Uterus (tissue), 3 donors: ENCODE measurements at regions not wholly inside any gene's neighbourhood (a gene's known extent, or its start where the extent isn't known, plus 50 kb on each side); places are given as distances from the start of the nearest gene placed in this dataset.

Source experiments
- DNase-seq, 2 donors: peaks; one replicate each; pipeline ENCODE4 v3.0.0-alpha.2; 2019 to 2020
- H3K27ac ChIP-seq, 2 donors: fragments of 200-600 bp; sonication (generic); 1 replicate in 1 of 2; 2 replicates in 1 of 2; pipeline ENCODE4 v1.5.1; 2016 to 2018
- H3K27me3 ChIP-seq, 2 donors: fragments of 200-600 bp; sonication (generic); one replicate each; pipeline ENCODE4 v1.5.1; 2018 to 2019; ENCODE audit warnings: control low read depth in 1 of 2
- H3K36me3 ChIP-seq, 2 donors: fragments of 200-600 bp; sonication (generic); one replicate each; pipeline ENCODE4 v1.5.1; 2019; ENCODE audit warnings: control low read depth in 1 of 2
- H3K4me1 ChIP-seq, 2 donors: fragments of 200-600 bp; sonication (generic); one replicate each; pipeline ENCODE4 v1.5.1; 2018 to 2019; ENCODE audit warnings: control low read depth in 1 of 2
- H3K4me3 ChIP-seq, 2 donors: fragments of 200-600 bp; sonication (generic); 1 replicate in 1 of 2; 2 replicates in 1 of 2; pipeline ENCODE4 v1.5.1; 2018 to 2019; ENCODE audit warnings: mild to moderate bottlenecking in 1 of 2
- H3K9me3 ChIP-seq, 2 donors: fragments of 200-600 bp; sonication (generic); one replicate each; pipeline ENCODE4 v1.5.1; 2019; ENCODE audit warnings: control low read depth in 1 of 2
- CTCF ChIP-seq, 4 experiments: fragments of 200-600 bp in 2 of 4; fragments of 450-650 bp in 2 of 4; sonication (generic) in 2 of 4; IDR thresholded peaks; one replicate each; pipeline ENCODE4 v1.5.1; 2016 to 2019; ENCODE audit warnings: antibody characterized with exemption in 4 of 4, mild to moderate bottlenecking in 2 of 4, moderate library complexity in 1 of 4
- POLR2A ChIP-seq, 2 donors: fragments of 450-650 bp; IDR thresholded peaks; one replicate each; pipeline ENCODE4 v1.6.1; 2016; ENCODE audit warnings: antibody characterized with exemption in 2 of 2, mild to moderate bottlenecking in 1 of 2, moderate library complexity in 1 of 2
- intact Hi-C: fragments of 100-400 bp; cut with DNase I; formaldehyde crosslinking; loops from one replicate; pipeline ENCODE4 v1.15.1; 2023; ENCODE audit warnings: low total_unique reads
- donor health status: DM: yes; HTN: yes; CAD: no.

- no peak for DNase-seq
These were observed 414.8 kb upstream of the NOVA1 start for GRCh38 chr14:27012641-27013040.

GRCh38 chr14:27013678-27014077 lies 415.8 kb upstream of the NOVA1 start:
- no peaks in the 10 kb centered on the region for H3K36me3 ChIP-seq
- H3K9me3 ChIP-seq: no peaks in the 10 kb centered on the region
- no peaks in the 10 kb centered on the region for H3K4me1 ChIP-seq
- no peak overlapping the region for H3K4me3 ChIP-seq
- intact Hi-C loops: no loop called here
- H3K27me3 ChIP-seq: no peaks in the 10 kb centered on the region
- H3K27ac ChIP-seq: no peak overlapping the region
- no peak for DNase-seq
- no peak for TF ChIP-seq POLR2A (IDR thresholded peaks at IDR 0.05)
- TF ChIP-seq CTCF (IDR thresholded peaks at IDR 0.05): no peak

More at GRCh38 chr14:27012641-27013040, 414.8 kb upstream of the NOVA1 start:
- no peaks in the 10 kb centered on the region for H3K9me3 ChIP-seq
- H3K4me3 ChIP-seq: no peak overlapping the region
- H3K36me3 ChIP-seq: no peaks in the 10 kb centered on the region
- TF ChIP-seq CTCF (IDR thresholded peaks at IDR 0.05) (no peak), POLR2A (IDR thresholded peaks at IDR 0.05) (no peak)
- no peaks in the 10 kb centered on the region for H3K27me3 ChIP-seq
- intact Hi-C loops: no loop called here
- no peaks in the 10 kb centered on the region for H3K4me1 ChIP-seq
- no peak overlapping the region for H3K27ac ChIP-seq

GRCh38 chr14:27015065-27015464 lies 417.2 kb upstream of the NOVA1 start:
- Histone ChIP-seq H3K4me3 (no peak overlapping the region), H3K9me3 (no peaks in the 10 kb centered on the region), H3K27me3 (no peaks in the 10 kb centered on the region), H3K36me3 (no peaks in the 10 kb centered on the region), H3K27ac (no peak overlapping the region), H3K4me1 (no peaks in the 10 kb centered on the region)
- TF ChIP-seq POLR2A (IDR thresholded peaks at IDR 0.05) (no peak), CTCF (IDR thresholded peaks at IDR 0.05) (no peak)
- intact Hi-C loops: no loop called here
- no peak for DNase-seq

- no peak overlapping the region for H3K27ac ChIP-seq
- H3K4me3 ChIP-seq: no peak overlapping the region
- no peak for DNase-seq
- TF ChIP-seq POLR2A (IDR thresholded peaks at IDR 0.05) (no peak), CTCF (IDR thresholded peaks at IDR 0.05) (no peak)
- no peaks in the 10 kb centered on the region for H3K4me1 ChIP-seq
- no peaks in the 10 kb centered on the region for H3K36me3 ChIP-seq
- no peaks in the 10 kb centered on the region for H3K27me3 ChIP-seq
- H3K9me3 ChIP-seq: no peaks in the 10 kb centered on the region
- intact Hi-C loops: no loop called here
These were observed 427.8 kb upstream of the NOVA1 start for GRCh38 chr14:27025648-27026047.

GRCh38 chr14:27026097-27026496 lies 428.3 kb upstream of the NOVA1 start:
- no peak for DNase-seq
- TF ChIP-seq POLR2A (IDR thresholded peaks at IDR 0.05): no peak
- no peak for TF ChIP-seq CTCF (IDR thresholded peaks at IDR 0.05)
- intact Hi-C loops: no loop called here
- Histone ChIP-seq H3K9me3 (no peaks in the 10 kb centered on the region), H3K27me3 (no peaks in the 10 kb centered on the region), H3K36me3 (no peaks in the 10 kb centered on the region), H3K4me3 (no peak overlapping the region), H3K4me1 (no peaks in the 10 kb centered on the region), H3K27ac (no peak overlapping the region)
